ENCODE measurements at regions not wholly inside any gene's neighbourhood (a gene's known extent, or its start where the extent isn't known, plus 50 kb on each side); places are given as distances from the start of the nearest gene placed in this dataset.

- DNase-seq = no peak
These were observed 53.0 kb downstream of the RASSF10 start for GRCh38 chr11:13062115-13062514.

- DNase-seq = no peak
These were observed 55.5 kb downstream of the RASSF10 start for GRCh38 chr11:13064593-13064992.

- DNase-seq = no peak
These were observed 56.2 kb downstream of the RASSF10 start for GRCh38 chr11:13065200-13065787.

GRCh38 chr11:13068211-13068610 is 59.1 kb downstream of the RASSF10 start:
- DNase-seq = no peak

GRCh38 chr11:13073119-13073981 is 64.2 kb downstream of the RASSF10 start:
- DNase-seq = no peak

GRCh38 chr11:13074714-13075464 is 65.8 kb downstream of the RASSF10 start:
- peak in 1 of 3 experiments; percentile 26 for DNase-seq

- DNase-seq = no peak
These were observed 67.8 kb downstream of the RASSF10 start for GRCh38 chr11:13076961-13077360.

- no peak for DNase-seq
These were observed 71.7 kb downstream of the RASSF10 start for GRCh38 chr11:13080861-13081260.

GRCh38 chr11:13082588-13082987 is 73.5 kb downstream of the RASSF10 start:
- DNase-seq = no peak

- DNase-seq = no peak
These were observed 81.2 kb downstream of the RASSF10 start for GRCh38 chr11:13090228-13090708.

GRCh38 chr11:13091373-13091772 is 82.3 kb downstream of the RASSF10 start:
- DNase-seq = no peak

- DNase-seq = no peak
These were observed 82.7 kb downstream of the RASSF10 start for GRCh38 chr11:13091804-13092203.

- DNase-seq = peak in 1 of 3 experiments; percentile 27
These were observed 86.0 kb downstream of the RASSF10 start for GRCh38 chr11:13094930-13095687.

GRCh38 chr11:13098063-13098462 is 88.9 kb downstream of the RASSF10 start:
- DNase-seq = no peak

GRCh38 chr11:13098616-13099289 is 89.6 kb downstream of the RASSF10 start:
- DNase-seq = no peak

- peak in 1 of 3 experiments; percentile 13 for DNase-seq
These were observed 92.8 kb downstream of the RASSF10 start for GRCh38 chr11:13101644-13102512.

- no peak for DNase-seq
These were observed 93.4 kb downstream of the RASSF10 start for GRCh38 chr11:13102513-13102840.

GRCh38 chr11:13102865-13103539 is 93.9 kb downstream of the RASSF10 start:
- peak in 2 of 3 experiments; percentile 17 to 72 for DNase-seq

- no peak for DNase-seq
These were observed 94.9 kb downstream of the RASSF10 start for GRCh38 chr11:13103962-13104554.

GRCh38 chr11:13104619-13105236 is 95.6 kb downstream of the RASSF10 start:
- peak; percentile 25 to 92 (median 72) for DNase-seq
